CD14-positive monocyte (primary cell): ENCODE measurements at regions not wholly inside any gene's neighbourhood (a gene's known extent, or its start where the extent isn't known, plus 50 kb on each side); places are given as distances from the start of the nearest gene placed in this dataset.
A peak's percentile ranks its signal among the peaks of the same experiment; 100 is the strongest.

Experiments
- DNase-seq, 3 donors: peaks; one replicate each; pipeline ENCODE4 v3.0.0-alpha.2; 2011 to 2022
- H2AFZ ChIP-seq: 2 replicates; pipeline ENCODE4 v1.6.0; 2012; ENCODE audit warnings: mild to moderate bottlenecking, low read depth, low read length, inconsistent platforms; ENCODE audit not compliant: insufficient read depth, poor library complexity, severe bottlenecking
- H3K27ac ChIP-seq, 2 donors: 1 replicate in 1 of 2; 2 replicates in 1 of 2; pipeline ENCODE4 v1.5.1; 2012 to 2013; ENCODE audit warnings: low read length in 2 of 2, control low read depth in 1 of 2, inconsistent platforms in 1 of 2, low read depth in 1 of 2, mild to moderate bottlenecking in 1 of 2
- H3K27me3 ChIP-seq, 2 donors: one replicate each; pipeline versions ENCODE4 v1.6.0 to v1.6.1; 2011 to 2013; ENCODE audit warnings: low read length in 2 of 2; ENCODE audit not compliant: control insufficient read depth in 2 of 2, insufficient read depth in 2 of 2
- H3K36me3 ChIP-seq, 2 donors: replicated peaks in 1 of 2; 1 replicate in 1 of 2; 2 replicates in 1 of 2; pipeline versions ENCODE4 v1.5.1 to v1.6.1; 2012 to 2013; ENCODE audit warnings: low read length in 2 of 2, control low read depth in 1 of 2, inconsistent platforms in 1 of 2, mild to moderate bottlenecking in 1 of 2; ENCODE audit not compliant: insufficient read depth in 2 of 2, control insufficient read depth in 1 of 2
- H3K4me1 ChIP-seq, 2 donors: 1 replicate in 1 of 2; 2 replicates in 1 of 2; pipeline versions ENCODE4 v1.5.1 to v1.6.1; 2012 to 2013; ENCODE audit warnings: low read length in 2 of 2, control low read depth in 1 of 2, inconsistent platforms in 1 of 2, mild to moderate bottlenecking in 1 of 2, moderate library complexity in 1 of 2; ENCODE audit not compliant: insufficient read depth in 2 of 2, control insufficient read depth in 1 of 2
- H3K4me2 ChIP-seq: replicated peaks from 2 replicates; pipeline ENCODE3; 2012; ENCODE audit warnings: low read length, moderate library complexity, mild to moderate bottlenecking; ENCODE audit not compliant: poor library complexity, severe bottlenecking; ENCODE audit errors: extremely low read depth
- H3K4me3 ChIP-seq, 3 experiments: fragments of 200-600 bp in 1 of 3; sonication (generic) in 1 of 3; replicated peaks in 1 of 3; 1 replicate in 2 of 3; 2 replicates in 1 of 3; pipeline ENCODE4 v1.5.1; 2011 to 2013; ENCODE audit warnings: low read length in 3 of 3, mild to moderate bottlenecking in 3 of 3, control low read depth in 2 of 3, low read depth in 2 of 3, inconsistent platforms in 1 of 3, moderate library complexity in 1 of 3
- H3K79me2 ChIP-seq: 2 replicates; pipeline ENCODE4 v1.6.0; 2012; ENCODE audit warnings: mild to moderate bottlenecking, control low read depth, inconsistent platforms, low read length, moderate library complexity; ENCODE audit not compliant: insufficient read depth
- H3K9ac ChIP-seq: 2 replicates; pipeline ENCODE4 v1.6.0; 2017; ENCODE audit warnings: low read length, mild to moderate bottlenecking; ENCODE audit not compliant: insufficient read depth, poor library complexity, severe bottlenecking
- H3K9me3 ChIP-seq, 2 donors: replicated peaks in 1 of 2; 1 replicate in 1 of 2; 2 replicates in 1 of 2; pipeline versions ENCODE4 v1.5.1 to v1.6.1; 2012 to 2013; ENCODE audit warnings: low read length in 2 of 2, control low read depth in 1 of 2; ENCODE audit not compliant: control insufficient read depth in 1 of 2, insufficient read depth in 1 of 2
- H4K20me1 ChIP-seq: 2 replicates; pipeline ENCODE4 v1.6.0; 2012; ENCODE audit warnings: mild to moderate bottlenecking, low read length, control low read depth, moderate library complexity; ENCODE audit not compliant: insufficient read depth
- H3K27ac Mint-ChIP-seq, 7 donors: one replicate each; pipeline ENCODE4 v1.8.0; 2020; ENCODE audit warnings: mild to moderate bottlenecking in 7 of 7, mixed read lengths in 7 of 7, moderate library complexity in 6 of 7, inconsistent platforms in 2 of 7
- H3K27me3 Mint-ChIP-seq, 3 donors: one replicate each; pipeline ENCODE4 v1.8.0; 2021 to 2022; ENCODE audit warnings: low read depth in 3 of 3, mild to moderate bottlenecking in 3 of 3, mixed read lengths in 3 of 3, moderate library complexity in 3 of 3, inconsistent platforms in 1 of 3
- H3K36me3 Mint-ChIP-seq, 2 donors: one replicate each; pipeline ENCODE4 v1.8.0; 2020; ENCODE audit warnings: mixed read lengths in 2 of 2, inconsistent platforms in 1 of 2, mild to moderate bottlenecking in 1 of 2
- H3K4me1 Mint-ChIP-seq: one replicate; pipeline ENCODE4 v1.8.0; 2020; ENCODE audit warnings: mild to moderate bottlenecking, mixed read lengths
- H3K4me3 Mint-ChIP-seq, 2 donors: one replicate each; pipeline ENCODE4 v1.8.0; 2020; ENCODE audit warnings: mild to moderate bottlenecking in 2 of 2, mixed read lengths in 2 of 2, moderate library complexity in 1 of 2
- H3K9me3 Mint-ChIP-seq, 7 donors: one replicate each; pipeline ENCODE4 v1.8.0; 2020 to 2022; ENCODE audit warnings: mixed read lengths in 7 of 7, mild to moderate bottlenecking in 6 of 7, moderate library complexity in 6 of 7, inconsistent platforms in 2 of 7
- WGBS: methylation state at CpG from one replicate; pipeline ENCODE4 v1.1.5; 2013; ENCODE audit warnings: missing lambda C conversion rate; ENCODE audit not compliant: insufficient coverage; 5-methylcytosine and 5-hydroxymethylcytosine counted together
- intact Hi-C, 2 donors: fragments of 100-400 bp; cut with micrococcal nuclease; formaldehyde crosslinking; loops; one replicate each; pipeline versions ENCODE4 v1.15.0 to v1.15.1; 2023
- TF ChIP-seq, protein P1 (sequence below): fragments of 200-600 bp; IDR thresholded peaks from one replicate; pipeline ENCODE4 v1.8.0; 2022; ENCODE audit warnings: antibody characterized with exemption, mild to moderate bottlenecking

DNA sequence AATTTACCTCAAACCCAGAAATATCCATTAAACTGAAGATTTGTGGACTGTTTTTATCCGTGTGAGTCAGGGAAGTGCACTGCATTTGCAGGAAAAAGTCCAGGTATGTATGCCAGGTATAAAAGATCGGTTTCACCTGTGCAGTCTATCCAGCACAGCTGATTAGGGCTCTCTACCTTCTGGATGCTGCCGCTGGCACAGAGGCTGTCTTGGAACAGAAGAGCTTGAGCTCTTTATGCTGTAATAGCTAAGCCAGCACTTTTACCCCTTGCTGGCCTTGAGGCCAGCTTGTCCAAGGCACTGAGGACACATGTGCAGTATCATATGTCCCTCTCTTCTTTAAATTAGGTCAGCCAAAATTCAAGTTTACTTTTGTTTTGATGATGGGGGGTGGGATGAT is 851.0 kb downstream of the DIAPH3 start:
- peaks cover 0 to 9% (median 3%) of the 10 kb centered on the region in 7 donors for H3K9me3 Mint-ChIP-seq
- no peaks in the 10 kb centered on the region for H3K79me2 ChIP-seq
- no peak overlapping the region for H3K27ac Mint-ChIP-seq
- peaks cover 0 to 4% of the 10 kb centered on the region in 2 donors for H3K9me3 ChIP-seq
- H3K27me3 ChIP-seq, result no peaks in the 10 kb centered on the region
- WGBS, result 94% methylated on average over 3 of the region's 3 CpGs
- no peak overlapping the region for H3K9ac ChIP-seq
- no peak overlapping the region for H3K4me2 ChIP-seq
- no peak overlapping the region for H3K4me3 Mint-ChIP-seq
- no peaks in the 10 kb centered on the region for H3K36me3 ChIP-seq
- no peaks in the 10 kb centered on the region for H3K4me1 Mint-ChIP-seq
- no peaks in the 10 kb centered on the region for H4K20me1 ChIP-seq
- H2AFZ ChIP-seq, result no peak overlapping the region
- H3K36me3 Mint-ChIP-seq, result no peaks in the 10 kb centered on the region
- no peak overlapping the region for H3K27ac ChIP-seq
- no peak overlapping the region for H3K4me3 ChIP-seq
- no peak for DNase-seq
- H3K27me3 Mint-ChIP-seq, result peaks cover 0 to 2% (median 1%) of the 10 kb centered on the region in 3 donors
- intact Hi-C loops, result loop anchor here in 1 of 2 donors (10.0 kb wide), 1 partner anchor 1688 kb away; no protein-coding TSS in a partner anchor
- H3K4me1 ChIP-seq, result no peaks in the 10 kb centered on the region
- TF ChIP-seq, protein P1, sequence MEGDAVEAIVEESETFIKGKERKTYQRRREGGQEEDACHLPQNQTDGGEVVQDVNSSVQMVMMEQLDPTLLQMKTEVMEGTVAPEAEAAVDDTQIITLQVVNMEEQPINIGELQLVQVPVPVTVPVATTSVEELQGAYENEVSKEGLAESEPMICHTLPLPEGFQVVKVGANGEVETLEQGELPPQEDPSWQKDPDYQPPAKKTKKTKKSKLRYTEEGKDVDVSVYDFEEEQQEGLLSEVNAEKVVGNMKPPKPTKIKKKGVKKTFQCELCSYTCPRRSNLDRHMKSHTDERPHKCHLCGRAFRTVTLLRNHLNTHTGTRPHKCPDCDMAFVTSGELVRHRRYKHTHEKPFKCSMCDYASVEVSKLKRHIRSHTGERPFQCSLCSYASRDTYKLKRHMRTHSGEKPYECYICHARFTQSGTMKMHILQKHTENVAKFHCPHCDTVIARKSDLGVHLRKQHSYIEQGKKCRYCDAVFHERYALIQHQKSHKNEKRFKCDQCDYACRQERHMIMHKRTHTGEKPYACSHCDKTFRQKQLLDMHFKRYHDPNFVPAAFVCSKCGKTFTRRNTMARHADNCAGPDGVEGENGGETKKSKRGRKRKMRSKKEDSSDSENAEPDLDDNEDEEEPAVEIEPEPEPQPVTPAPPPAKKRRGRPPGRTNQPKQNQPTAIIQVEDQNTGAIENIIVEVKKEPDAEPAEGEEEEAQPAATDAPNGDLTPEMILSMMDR, result no peak

- peak; percentile 3 to 14 (median 8) for DNase-seq
- Histone ChIP-seq H3K27me3 (no peaks in the 10 kb centered on the region), H3K4me3 (no peak overlapping the region), H3K79me2 (no peaks in the 10 kb centered on the region), H3K4me1 (no peaks in the 10 kb centered on the region), H2AFZ (no peak overlapping the region), H3K9ac (no peak overlapping the region), H3K36me3 (no peaks in the 10 kb centered on the region), H3K9me3 (no peaks in the 10 kb centered on the region), H4K20me1 (no peaks in the 10 kb centered on the region), H3K4me2 (no peak overlapping the region), H3K27ac (no peak overlapping the region)
- Mint-ChIP-seq H3K4me3 (no peak overlapping the region), H3K27me3 (peaks cover 0 to 2% (median 0%) of the 10 kb centered on the region in 3 donors), H3K27ac (no peak overlapping the region), H3K9me3 (peaks cover 0 to 6% (median 1%) of the 10 kb centered on the region in 7 donors), H3K36me3 (no peaks in the 10 kb centered on the region), H3K4me1 (no peaks in the 10 kb centered on the region)
- intact Hi-C loops, result loop anchor here (5.0 to 10.0 kb wide), 2 partner anchors 1691 to 1694 kb away; no protein-coding TSS in a partner anchor
- 42% methylated on average over 2 of the region's 4 CpGs for WGBS
- TF ChIP-seq, protein P1, result peak; percentile 83
These were observed 845.3 kb downstream of the DIAPH3 start for GRCh38 chr13:59318320-59318930.
